Astrocyte (in vitro differentiated cells and primary cell): ENCODE measurements at regions not wholly inside any gene's neighbourhood (a gene's known extent, or its start where the extent isn't known, plus 50 kb on each side); places are given as distances from the start of the nearest gene placed in this dataset.

Experiments used
- EZH2 ChIP-seq: IDR thresholded peaks from 2 replicates; pipeline ENCODE4 v1.6.1; 2012; ENCODE audit warnings: mild to moderate bottlenecking, low read length, inconsistent platforms; ENCODE audit not compliant: insufficient read depth
- TF ChIP-seq, protein P1 (sequence below): IDR thresholded peaks from 2 replicates; pipeline ENCODE4 v1.5.1; 2011; ENCODE audit warnings: low read depth, mild to moderate bottlenecking, inconsistent platforms, low read length, moderate library complexity; ENCODE audit not compliant: insufficient read depth

DNA sequence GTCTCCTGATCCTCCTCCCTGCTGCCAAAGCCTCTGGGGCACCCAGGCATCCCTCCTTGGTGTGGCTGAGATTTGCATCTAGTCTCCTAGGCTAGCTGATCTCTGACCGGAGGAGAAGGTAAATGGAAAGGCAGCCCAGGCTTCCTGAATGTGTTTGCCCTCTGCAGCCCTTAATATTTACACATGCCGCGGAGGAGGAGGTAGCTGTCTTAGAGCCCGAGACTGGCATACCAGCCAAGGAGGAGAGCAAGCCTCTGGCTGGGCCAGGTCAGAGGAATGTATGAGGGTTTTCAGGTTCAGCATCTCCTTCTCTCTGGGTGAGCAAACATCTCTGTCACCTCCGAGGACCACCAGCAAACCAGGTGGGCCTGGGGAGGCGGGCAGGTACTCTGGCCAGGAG lies 86.0 kb upstream of the GRIK3 start:
- TF ChIP-seq, protein P1, sequence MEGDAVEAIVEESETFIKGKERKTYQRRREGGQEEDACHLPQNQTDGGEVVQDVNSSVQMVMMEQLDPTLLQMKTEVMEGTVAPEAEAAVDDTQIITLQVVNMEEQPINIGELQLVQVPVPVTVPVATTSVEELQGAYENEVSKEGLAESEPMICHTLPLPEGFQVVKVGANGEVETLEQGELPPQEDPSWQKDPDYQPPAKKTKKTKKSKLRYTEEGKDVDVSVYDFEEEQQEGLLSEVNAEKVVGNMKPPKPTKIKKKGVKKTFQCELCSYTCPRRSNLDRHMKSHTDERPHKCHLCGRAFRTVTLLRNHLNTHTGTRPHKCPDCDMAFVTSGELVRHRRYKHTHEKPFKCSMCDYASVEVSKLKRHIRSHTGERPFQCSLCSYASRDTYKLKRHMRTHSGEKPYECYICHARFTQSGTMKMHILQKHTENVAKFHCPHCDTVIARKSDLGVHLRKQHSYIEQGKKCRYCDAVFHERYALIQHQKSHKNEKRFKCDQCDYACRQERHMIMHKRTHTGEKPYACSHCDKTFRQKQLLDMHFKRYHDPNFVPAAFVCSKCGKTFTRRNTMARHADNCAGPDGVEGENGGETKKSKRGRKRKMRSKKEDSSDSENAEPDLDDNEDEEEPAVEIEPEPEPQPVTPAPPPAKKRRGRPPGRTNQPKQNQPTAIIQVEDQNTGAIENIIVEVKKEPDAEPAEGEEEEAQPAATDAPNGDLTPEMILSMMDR: no peak
- no peak for TF ChIP-seq EZH2
